ENCODE measurements at regions not wholly inside any gene's neighbourhood (a gene's known extent, or its start where the extent isn't known, plus 50 kb on each side); places are given as distances from the start of the nearest gene placed in this dataset.
"Not testable (repeated sequence)": the region's sequence is repeated elsewhere in the genome, so short reads cannot be mapped to it uniquely, and the experiment has no call there.

GRCh38 chr2:219743548-219743947 is 116.1 kb downstream of the SLC4A3 start:
- H3K4me3 Mint-ChIP-seq = no peak overlapping the region
- no peaks in the 10 kb centered on the region for H3K9me3 Mint-ChIP-seq
- H3K36me3 Mint-ChIP-seq = no peaks in the 10 kb centered on the region
- no peaks in the 10 kb centered on the region for H3K4me1 Mint-ChIP-seq
- peaks cover 15% of the 10 kb centered on the region for H3K27me3 Mint-ChIP-seq
- ATAC-seq = no peak
- H3K27ac Mint-ChIP-seq = no peak overlapping the region

- no peaks in the 10 kb centered on the region for H3K9me3 Mint-ChIP-seq
- H3K4me1 Mint-ChIP-seq = no peaks in the 10 kb centered on the region
- H3K27ac Mint-ChIP-seq = no peak overlapping the region
- no peaks in the 10 kb centered on the region for H3K36me3 Mint-ChIP-seq
- no peak overlapping the region for H3K4me3 Mint-ChIP-seq
- no peak for ATAC-seq
- peaks cover 10% of the 10 kb centered on the region for H3K27me3 Mint-ChIP-seq
Observed at GRCh38 chr2:219744066-219744465, 116.6 kb downstream of the SLC4A3 start.

- Mint-ChIP-seq H3K27me3 (peaks cover 5% of the 10 kb centered on the region), H3K4me3 (no peak overlapping the region), H3K4me1 (no peaks in the 10 kb centered on the region), H3K36me3 (no peaks in the 10 kb centered on the region), H3K27ac (no peak overlapping the region), H3K9me3 (no peaks in the 10 kb centered on the region)
- ATAC-seq = no peak
Observed at GRCh38 chr2:219744600-219744999, 117.2 kb downstream of the SLC4A3 start.

- no peak for ATAC-seq
- H3K27me3 Mint-ChIP-seq = no peaks in the 10 kb centered on the region
- no peaks in the 10 kb centered on the region for H3K4me1 Mint-ChIP-seq
- no peaks in the 10 kb centered on the region for H3K9me3 Mint-ChIP-seq
- H3K27ac Mint-ChIP-seq = no peak overlapping the region
- H3K4me3 Mint-ChIP-seq = no peak overlapping the region
- no peaks in the 10 kb centered on the region for H3K36me3 Mint-ChIP-seq
Observed at GRCh38 chr2:219747637-219748036, 120.2 kb downstream of the SLC4A3 start.

GRCh38 chr2:219748671-219749570 is 121.5 kb downstream of the SLC4A3 start:
- Mint-ChIP-seq H3K4me1 (no peaks in the 10 kb centered on the region), H3K36me3 (no peaks in the 10 kb centered on the region), H3K27me3 (no peaks in the 10 kb centered on the region), H3K9me3 (peaks cover 4% of the 10 kb centered on the region), H3K4me3 (no peak overlapping the region), H3K27ac (no peak overlapping the region)
- ATAC-seq = no peak

- H3K27ac Mint-ChIP-seq, ATAC-seq, H3K27me3 Mint-ChIP-seq, H3K4me1 Mint-ChIP-seq, H3K4me3 Mint-ChIP-seq, H3K36me3 Mint-ChIP-seq: not testable (repeated sequence)
- H3K9me3 Mint-ChIP-seq = peaks cover 22% of the 10 kb centered on the region
Observed at GRCh38 chr2:219751121-219751520, 123.7 kb downstream of the SLC4A3 start.

- Mint-ChIP-seq H3K36me3 (no peaks in the 10 kb centered on the region), H3K4me1 (no peaks in the 10 kb centered on the region), H3K9me3 (peaks cover 22% of the 10 kb centered on the region), H3K27ac (no peak overlapping the region), H3K27me3 (peaks cover 8% of the 10 kb centered on the region), H3K4me3 (no peak overlapping the region)
- ATAC-seq = no peak
Observed at GRCh38 chr2:219752726-219753125, 125.3 kb downstream of the SLC4A3 start.

- no peak overlapping the region for H3K27ac Mint-ChIP-seq
- H3K36me3 Mint-ChIP-seq = no peaks in the 10 kb centered on the region
- no peak for ATAC-seq
- H3K9me3 Mint-ChIP-seq = peaks cover 17% of the 10 kb centered on the region
- H3K4me1 Mint-ChIP-seq = no peaks in the 10 kb centered on the region
- H3K27me3 Mint-ChIP-seq = peaks cover 16% of the 10 kb centered on the region
- no peak overlapping the region for H3K4me3 Mint-ChIP-seq
Observed at GRCh38 chr2:219758907-219759680, 131.7 kb downstream of the SLC4A3 start.

- Mint-ChIP-seq H3K9me3 (peaks cover 14% of the 10 kb centered on the region), H3K27ac (no peak overlapping the region), H3K4me1 (no peaks in the 10 kb centered on the region), H3K36me3 (no peaks in the 10 kb centered on the region), H3K4me3 (no peak overlapping the region), H3K27me3 (peaks cover 16% of the 10 kb centered on the region)
- no peak for ATAC-seq
Observed at GRCh38 chr2:219759801-219760200, 132.4 kb downstream of the SLC4A3 start.

- H3K4me1 Mint-ChIP-seq = no peaks in the 10 kb centered on the region
- H3K9me3 Mint-ChIP-seq = peaks cover 10% of the 10 kb centered on the region
- H3K4me3 Mint-ChIP-seq = no peak overlapping the region
- no peaks in the 10 kb centered on the region for H3K36me3 Mint-ChIP-seq
- H3K27me3 Mint-ChIP-seq = peaks cover 8% of the 10 kb centered on the region
- no peak for ATAC-seq
- no peak overlapping the region for H3K27ac Mint-ChIP-seq
Observed at GRCh38 chr2:219765231-219765911, 137.9 kb downstream of the SLC4A3 start.

- no peak overlapping the region for H3K4me3 Mint-ChIP-seq
- H3K27me3 Mint-ChIP-seq = no peaks in the 10 kb centered on the region
- H3K27ac Mint-ChIP-seq = no peak overlapping the region
- ATAC-seq = no peak
- no peaks in the 10 kb centered on the region for H3K36me3 Mint-ChIP-seq
- H3K4me1 Mint-ChIP-seq = no peaks in the 10 kb centered on the region
- peaks cover 13% of the 10 kb centered on the region for H3K9me3 Mint-ChIP-seq
Observed at GRCh38 chr2:219766658-219767057, 139.2 kb downstream of the SLC4A3 start.

GRCh38 chr2:219769090-219769910 is 141.9 kb downstream of the SLC4A3 start:
- no peak for ATAC-seq
- H3K36me3 Mint-ChIP-seq = no peaks in the 10 kb centered on the region
- H3K27me3 Mint-ChIP-seq = no peaks in the 10 kb centered on the region
- peaks cover 14% of the 10 kb centered on the region for H3K9me3 Mint-ChIP-seq
- H3K27ac Mint-ChIP-seq = no peak overlapping the region
- no peaks in the 10 kb centered on the region for H3K4me1 Mint-ChIP-seq
- no peak overlapping the region for H3K4me3 Mint-ChIP-seq

- Mint-ChIP-seq H3K27me3 (no peaks in the 10 kb centered on the region), H3K36me3 (no peaks in the 10 kb centered on the region), H3K27ac (no peak overlapping the region), H3K4me1 (no peaks in the 10 kb centered on the region), H3K4me3 (no peak overlapping the region), H3K9me3 (peaks cover 10% of the 10 kb centered on the region)
- no peak for ATAC-seq
Observed at GRCh38 chr2:219772103-219772635, 144.7 kb downstream of the SLC4A3 start.

GRCh38 chr2:219772697-219773096 is 145.3 kb downstream of the SLC4A3 start:
- Mint-ChIP-seq H3K36me3 (no peaks in the 10 kb centered on the region), H3K27me3 (no peaks in the 10 kb centered on the region), H3K9me3 (peaks cover 10% of the 10 kb centered on the region), H3K4me1 (no peaks in the 10 kb centered on the region), H3K4me3 (no peak overlapping the region), H3K27ac (no peak overlapping the region)
- no peak for ATAC-seq

Measured in stimulated activated memory B cell treated with anti-CD40 and anti-IgM and Interleukin-4, amounts not matched to agents 10 μg/mL and 1 μg/mL and 100 μg/mL, for 72 hours (primary cell).